GM21528 (cell line): ENCODE measurements at regions not wholly inside any gene's neighbourhood (a gene's known extent, or its start where the extent isn't known, plus 50 kb on each side); places are given as distances from the start of the nearest gene placed in this dataset.

Experiments used
- ATAC-seq: cut with Tn5 transposase; IDR thresholded peaks from one replicate; pipeline ENCODE4 v1.9.1; 2021; ENCODE audit warnings: mild to moderate bottlenecking, moderate library complexity; ENCODE audit not compliant: unreplicated experiment, low FRiP score

GRCh38 chr9:79334001-79334400, 237.8 kb upstream of the TLE4 start:
- ATAC-seq = no peak

GRCh38 chr9:79334711-79335110, 237.1 kb upstream of the TLE4 start:
- no peak for ATAC-seq

GRCh38 chr9:79335987-79336386, 235.8 kb upstream of the TLE4 start:
- no peak for ATAC-seq

GRCh38 chr9:79341561-79341960, 230.2 kb upstream of the TLE4 start:
- no peak for ATAC-seq

GRCh38 chr9:79346350-79347020, 225.3 kb upstream of the TLE4 start:
- no peak for ATAC-seq

- no peak for ATAC-seq
Measured at GRCh38 chr9:79352322-79352721, 219.4 kb upstream of the TLE4 start.

GRCh38 chr9:79353856-79354520, 217.8 kb upstream of the TLE4 start:
- no peak for ATAC-seq

- ATAC-seq = no peak
Measured at GRCh38 chr9:79357194-79357593, 214.6 kb upstream of the TLE4 start.

GRCh38 chr9:79357616-79358015, 214.1 kb upstream of the TLE4 start:
- ATAC-seq = no peak

- ATAC-seq = no peak
Measured at GRCh38 chr9:79360387-79361347, 211.1 kb upstream of the TLE4 start.

- no peak for ATAC-seq
Measured at GRCh38 chr9:79362100-79363081, 209.4 kb upstream of the TLE4 start.

GRCh38 chr9:79369676-79370075, 202.1 kb upstream of the TLE4 start:
- ATAC-seq = no peak

- ATAC-seq = no peak
Measured at GRCh38 chr9:79371301-79371700, 200.5 kb upstream of the TLE4 start.

- no peak for ATAC-seq
Measured at GRCh38 chr9:79371948-79372555, 199.7 kb upstream of the TLE4 start.

GRCh38 chr9:79377339-79377855, 194.4 kb upstream of the TLE4 start:
- no peak for ATAC-seq

- no peak for ATAC-seq
Measured at GRCh38 chr9:79378107-79378506, 193.7 kb upstream of the TLE4 start.

- no peak for ATAC-seq
Measured at GRCh38 chr9:79382044-79382443, 189.7 kb upstream of the TLE4 start.

GRCh38 chr9:79382458-79382857, 189.3 kb upstream of the TLE4 start:
- ATAC-seq = no peak

- ATAC-seq = no peak
Measured at GRCh38 chr9:79383096-79383495, 188.7 kb upstream of the TLE4 start.
